ENCODE measurements at regions not wholly inside any gene's neighbourhood (a gene's known extent, or its start where the extent isn't known, plus 50 kb on each side); places are given as distances from the start of the nearest gene placed in this dataset.

GRCh38 chr5:123875561-123876275 lies 363.7 kb downstream of the CSNK1G3 start (continued):
- TF ChIP-seq DLX4 (CRISPR knock-in tag; IDR thresholded peaks at IDR 0.05) (no peak), BRD9 (IDR thresholded peaks at IDR 0.05; ENCODE audit: low read depth, partially characterized antibody) (no peak), STAG1 (CRISPR knock-in tag; IDR thresholded peaks at IDR 0.05; ENCODE audit: borderline replicate concordance) (no peak), ZNF280B (CRISPR knock-in tag; IDR thresholded peaks at IDR 0.05) (no peak), RBM39 (optimal IDR thresholded peaks at IDR 0.05; ENCODE audit: low read depth, low read length) (no peak), ATF2 (CRISPR knock-in tag; IDR thresholded peaks at IDR 0.05) (no peak)

- no TSS peak for BruUV-seq (replicated peaks)
- Histone ChIP-seq H3K9ac (ENCODE audit: insufficient read depth in 1 of 2, low read depth in 2 of 2, low read length in 2 of 2) (no peak overlapping the region), H3K4me3 (no peak overlapping the region), H3K27ac (ENCODE audit: extremely low read depth, low read depth, low read length) (no peak overlapping the region), H3K9me3 (replicated peaks; ENCODE audit: control insufficient read depth, insufficient read depth, low read depth, low read length) (no peaks in the 10 kb centered on the region), H3K27me3 (ENCODE audit: control insufficient read depth in 2 of 2, insufficient read depth in 2 of 2, low read length in 2 of 2) (no peaks in the 10 kb centered on the region), H3K9me1 (ENCODE audit: control insufficient read depth, insufficient read depth, low read length) (no peaks in the 10 kb centered on the region), H3K4me2 (ENCODE audit: insufficient read depth, low read length) (no peak overlapping the region), H4K20me1 (replicated peaks; ENCODE audit: control insufficient read depth, insufficient read depth, low read length) (no peaks in the 10 kb centered on the region), H3K4me1 (replicated peaks in 1 of 2; ENCODE audit: control insufficient read depth in 2 of 2, insufficient read depth in 2 of 2, low read length in 2 of 2) (no peaks in the 10 kb centered on the region), H3K36me3 (ENCODE audit: control insufficient read depth, insufficient read depth, low read length) (no peaks in the 10 kb centered on the region), H2AFZ (ENCODE audit: low read depth, low read length) (no peak overlapping the region), H3K79me2 (ENCODE audit: control insufficient read depth, insufficient read depth, low read length) (no peaks in the 10 kb centered on the region)
- no peak for FAIRE-seq
- DNase-seq (ENCODE audit: extremely low read depth in 1 of 4, low spot score in 3 of 4): no peak
- ChIA-PET POLR2A (no interaction called here), CTCF (ENCODE audit: low intra/inter-chr PET ratio) (no interaction called here)
- no peak for ATAC-seq
- intact Hi-C loops (cut with micrococcal nuclease) (no loop called here), in situ Hi-C loops (cut with MboI) (no loop called here)
- WGBS (ENCODE audit: insufficient coverage, low coverage, missing lambda C conversion rate): 2% methylated on average over 4 of the region's 4 CpGs
- TF ChIP-seq BACH1 (tag; IDR thresholded peaks at IDR 0.05): no peak
- TF ChIP-seq EGR1 (conservative IDR thresholded peaks at IDR 0.05): no peak
- TF ChIP-seq ZBTB34 (CRISPR knock-in tag; IDR thresholded peaks at IDR 0.05): no peak
- TF ChIP-seq ZNF224 (CRISPR knock-in tag; IDR thresholded peaks at IDR 0.05): no peak
- no peak for TF ChIP-seq RAD21 (CRISPR knock-in tag; conservative IDR thresholded peaks at IDR 0.05 in 1 of 2, IDR thresholded peaks at IDR 0.05 in 1 of 2)
- TF ChIP-seq MYC (IDR thresholded peaks at IDR 0.05; ENCODE audit: low read depth, low read length): no peak
- TF ChIP-seq MYC (CRISPR knock-in tag; IDR thresholded peaks at IDR 0.05; ENCODE audit: borderline replicate concordance, low read depth): no peak
- no peak for TF ChIP-seq IRF1 (CRISPR knock-in tag; IDR thresholded peaks at IDR 0.05; ENCODE audit: borderline replicate concordance)
- no peak for TF ChIP-seq GATAD2A (IDR thresholded peaks at IDR 0.05)
These were observed 362.7 kb downstream of the CSNK1G3 start for GRCh38 chr5:123874600-123875201.

Measured in K562 (cell line).